ENCODE measurements at regions not wholly inside any gene's neighbourhood (a gene's known extent, or its start where the extent isn't known, plus 50 kb on each side); places are given as distances from the start of the nearest gene placed in this dataset.

DNA sequence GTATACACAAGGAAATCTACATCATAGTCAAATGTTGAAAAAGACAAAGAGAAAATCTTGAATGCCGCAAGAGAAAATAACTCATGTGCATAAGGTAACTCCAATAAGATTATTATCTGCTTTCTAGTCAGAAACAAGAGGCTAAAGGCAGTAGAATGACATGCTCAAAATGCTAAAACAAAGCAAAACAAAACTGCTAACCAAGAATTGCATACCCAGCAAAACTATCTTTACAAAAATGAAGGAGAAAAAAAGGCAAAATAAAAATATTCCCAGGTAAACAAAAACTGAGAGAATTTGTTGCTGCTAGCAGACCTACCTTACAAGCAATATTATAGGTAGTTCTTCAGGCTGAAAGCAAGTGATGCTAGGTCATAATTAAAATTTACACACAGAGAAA, 76.4 kb upstream of the TMEM158 start:
- no peak for ATAC-seq
- ChIA-PET CTCF (no interaction called here), POLR2A (no interaction called here)
- DNase-seq = no peak
- Mint-ChIP-seq H3K4me3 (no peak overlapping the region), H3K27ac (no peak overlapping the region), H3K9me3 (peaks cover 17% of the 10 kb centered on the region), H3K27me3 (peaks cover 12% of the 10 kb centered on the region), H3K4me1 (ENCODE audit: low read depth) (no peaks in the 10 kb centered on the region), H3K36me3 (ENCODE audit: low read depth) (no peaks in the 10 kb centered on the region)
- intact Hi-C loops (cut with micrococcal nuclease) = no loop called here
- TF ChIP-seq, protein P1, sequence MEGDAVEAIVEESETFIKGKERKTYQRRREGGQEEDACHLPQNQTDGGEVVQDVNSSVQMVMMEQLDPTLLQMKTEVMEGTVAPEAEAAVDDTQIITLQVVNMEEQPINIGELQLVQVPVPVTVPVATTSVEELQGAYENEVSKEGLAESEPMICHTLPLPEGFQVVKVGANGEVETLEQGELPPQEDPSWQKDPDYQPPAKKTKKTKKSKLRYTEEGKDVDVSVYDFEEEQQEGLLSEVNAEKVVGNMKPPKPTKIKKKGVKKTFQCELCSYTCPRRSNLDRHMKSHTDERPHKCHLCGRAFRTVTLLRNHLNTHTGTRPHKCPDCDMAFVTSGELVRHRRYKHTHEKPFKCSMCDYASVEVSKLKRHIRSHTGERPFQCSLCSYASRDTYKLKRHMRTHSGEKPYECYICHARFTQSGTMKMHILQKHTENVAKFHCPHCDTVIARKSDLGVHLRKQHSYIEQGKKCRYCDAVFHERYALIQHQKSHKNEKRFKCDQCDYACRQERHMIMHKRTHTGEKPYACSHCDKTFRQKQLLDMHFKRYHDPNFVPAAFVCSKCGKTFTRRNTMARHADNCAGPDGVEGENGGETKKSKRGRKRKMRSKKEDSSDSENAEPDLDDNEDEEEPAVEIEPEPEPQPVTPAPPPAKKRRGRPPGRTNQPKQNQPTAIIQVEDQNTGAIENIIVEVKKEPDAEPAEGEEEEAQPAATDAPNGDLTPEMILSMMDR (IDR thresholded peaks at IDR 0.05) = no peak

DNA sequence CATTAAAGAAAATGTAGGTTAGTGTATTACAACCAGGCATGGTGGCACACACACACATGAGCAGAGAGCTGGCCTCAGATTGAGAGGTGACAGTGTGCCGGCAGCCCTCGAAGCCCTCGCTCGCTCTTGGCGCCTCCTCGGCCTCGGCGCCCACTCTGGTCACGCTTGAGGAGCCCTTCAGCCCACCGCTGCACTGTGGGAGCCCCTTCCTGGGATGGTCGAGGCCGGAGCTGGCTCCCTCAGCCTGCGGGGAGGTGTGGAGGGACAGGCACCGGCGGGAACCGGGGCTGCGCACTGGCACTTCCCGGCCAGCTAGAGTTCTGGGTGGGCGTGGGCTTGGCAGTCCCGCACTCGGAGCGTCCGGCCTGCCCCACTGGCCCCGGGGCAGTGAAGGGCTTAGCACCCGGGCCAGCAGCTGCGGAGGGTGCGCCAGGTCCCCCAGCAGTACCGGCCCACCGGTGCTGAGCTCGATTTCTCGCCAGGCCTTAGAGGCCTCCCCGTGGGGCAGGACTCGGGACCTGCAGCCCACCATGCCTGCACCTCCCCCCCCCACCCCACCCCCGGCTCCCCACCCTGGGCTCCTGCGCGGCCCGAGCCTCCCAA, 80.4 kb upstream of the TMEM158 start:
- no peak overlapping the region for H3K27ac Mint-ChIP-seq
- H3K36me3 Mint-ChIP-seq (ENCODE audit: low read depth) = no peaks in the 10 kb centered on the region
- peaks cover 3% of the 10 kb centered on the region for H3K27me3 Mint-ChIP-seq
- POLR2A ChIA-PET = no interaction called here
- H3K4me3 Mint-ChIP-seq = no peak overlapping the region
- TF ChIP-seq, protein P1 (IDR thresholded peaks at IDR 0.05) = no peak
- no peaks in the 10 kb centered on the region for H3K4me1 Mint-ChIP-seq (ENCODE audit: low read depth)
- intact Hi-C loops (cut with micrococcal nuclease) = no loop called here
- DNase-seq (no peak), ATAC-seq (no peak)
- CTCF ChIA-PET = interaction anchor here (1.4 kb wide), 1 partner anchor 266 kb away, joined by 3 read pairs; no protein-coding TSS in a partner anchor
- H3K9me3 Mint-ChIP-seq = peaks cover 10% of the 10 kb centered on the region

DNA sequence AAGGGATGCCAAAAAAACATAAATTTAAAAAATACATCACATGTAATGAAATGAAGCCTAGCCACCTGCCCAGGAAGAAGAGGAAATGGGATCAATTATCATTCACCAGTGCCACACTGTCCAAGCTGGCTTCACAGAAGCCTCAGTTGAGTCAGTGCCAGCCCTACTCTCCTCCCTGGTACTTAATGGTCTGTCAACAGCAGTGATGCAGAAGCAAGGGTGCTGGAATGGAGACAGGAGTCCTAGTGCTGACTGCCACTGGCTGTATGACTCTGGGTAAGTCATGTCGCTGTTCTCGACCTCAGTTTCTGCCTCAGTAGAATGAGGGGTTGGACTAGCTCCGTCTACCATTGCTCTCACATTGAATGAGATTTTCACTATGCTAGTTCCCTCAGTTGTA, 78.5 kb upstream of the LARS2 start:
- TF ChIP-seq, protein P1 (IDR thresholded peaks at IDR 0.05) = no peak
- Mint-ChIP-seq H3K9me3 (peaks cover 4% of the 10 kb centered on the region), H3K27ac (no peak overlapping the region), H3K36me3 (ENCODE audit: low read depth) (no peaks in the 10 kb centered on the region), H3K4me3 (no peak overlapping the region), H3K4me1 (ENCODE audit: low read depth) (no peaks in the 10 kb centered on the region), H3K27me3 (peaks cover 2% of the 10 kb centered on the region)
- ChIA-PET POLR2A (no interaction called here), CTCF (no interaction called here)
- ATAC-seq (no peak), DNase-seq (no peak)
- intact Hi-C loops (cut with micrococcal nuclease) = no loop called here

DNA sequence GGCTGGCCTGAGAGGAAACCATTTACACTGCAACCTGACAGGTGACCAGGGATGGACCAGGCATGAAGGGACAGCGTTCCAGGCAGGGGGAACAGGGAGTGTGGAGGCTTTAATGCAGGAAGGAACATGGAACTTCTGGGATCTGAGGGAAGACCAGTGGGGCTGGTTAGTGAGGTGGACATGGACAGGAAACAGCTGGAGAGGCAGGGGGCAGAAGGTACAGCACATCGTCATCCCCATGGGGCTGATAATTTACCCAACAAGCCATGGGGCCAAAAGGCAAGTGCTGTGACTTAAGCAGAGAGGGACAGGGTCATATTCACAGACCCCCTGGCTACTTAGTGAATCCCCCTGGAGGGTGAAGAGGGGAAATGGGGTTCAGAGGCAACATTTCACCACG, 77.0 kb upstream of the LARS2 start:
- DNase-seq (no peak), ATAC-seq (no peak)
- H3K27me3 Mint-ChIP-seq = peaks cover 2% of the 10 kb centered on the region
- no peak overlapping the region for H3K27ac Mint-ChIP-seq
- no peaks in the 10 kb centered on the region for H3K36me3 Mint-ChIP-seq (ENCODE audit: low read depth)
- ChIA-PET POLR2A (no interaction called here), CTCF (no interaction called here)
- H3K4me3 Mint-ChIP-seq = no peak overlapping the region
- intact Hi-C loops (cut with micrococcal nuclease) = no loop called here
- no peaks in the 10 kb centered on the region for H3K4me1 Mint-ChIP-seq (ENCODE audit: low read depth)
- TF ChIP-seq, protein P1 (IDR thresholded peaks at IDR 0.05) = no peak
- H3K9me3 Mint-ChIP-seq = peaks cover 4% of the 10 kb centered on the region

DNA sequence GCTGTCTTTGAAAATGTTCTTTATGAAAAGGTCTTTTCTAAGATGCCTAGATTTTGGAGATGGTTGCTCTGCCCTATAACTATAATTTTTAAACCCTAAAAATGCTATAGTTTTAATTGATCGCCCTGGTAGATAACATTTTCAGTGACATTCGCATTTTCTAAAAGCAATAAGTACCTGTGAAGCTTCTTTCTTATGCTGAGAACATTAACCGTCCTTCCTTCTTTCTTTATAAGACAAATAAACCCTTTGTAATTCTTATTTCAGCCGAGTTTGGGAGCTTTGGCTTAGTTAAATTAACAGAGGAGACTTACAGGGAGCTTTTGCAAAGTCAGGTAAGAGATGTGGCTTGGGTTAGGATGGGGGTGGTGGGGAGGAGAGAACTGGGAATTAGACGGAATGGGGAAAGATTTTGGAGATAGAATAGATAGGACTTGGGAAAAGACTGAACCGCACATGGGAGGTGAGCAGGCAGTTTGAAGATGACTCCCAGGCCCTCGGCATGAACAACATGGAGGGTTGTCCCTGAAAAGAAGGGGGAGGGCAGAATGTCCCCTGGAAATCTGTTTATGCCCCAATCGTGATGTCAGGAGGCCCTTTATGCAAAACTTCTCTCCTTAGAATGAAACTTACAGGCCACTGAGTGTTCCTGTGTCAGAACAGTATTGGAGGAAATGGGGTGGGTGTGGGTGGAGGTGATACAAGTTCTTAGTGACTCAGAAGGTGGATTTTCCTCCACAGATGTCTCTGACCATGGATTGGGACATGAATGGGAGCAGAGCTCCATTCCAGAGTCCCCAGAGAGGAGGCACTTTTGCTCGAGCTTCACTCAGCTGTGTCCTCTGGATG, 76.2 kb upstream of the LARS2 start:
- ChIA-PET POLR2A (no interaction called here), CTCF (interaction anchor here (1.0 kb wide), 1 partner anchor 271 kb away, joined by 3 read pairs; no protein-coding TSS in a partner anchor)
- Mint-ChIP-seq H3K27me3 (peaks cover 2% of the 10 kb centered on the region), H3K36me3 (ENCODE audit: low read depth) (no peaks in the 10 kb centered on the region), H3K27ac (no peak overlapping the region), H3K4me3 (no peak overlapping the region), H3K9me3 (peaks cover 2% of the 10 kb centered on the region), H3K4me1 (ENCODE audit: low read depth) (no peaks in the 10 kb centered on the region)
- ATAC-seq (no peak), DNase-seq (no peak)
- TF ChIP-seq, protein P1 (IDR thresholded peaks at IDR 0.05) = no peak
- intact Hi-C loops (cut with micrococcal nuclease) = no loop called here
